Ascending aorta (tissue), 2 donors: ENCODE measurements at regions not wholly inside any gene's neighbourhood (a gene's known extent, or its start where the extent isn't known, plus 50 kb on each side); places are given as distances from the start of the nearest gene placed in this dataset.

Experiments used
- DNase-seq, 2 donors: peaks; one replicate each; pipeline ENCODE4 v3.0.0-alpha.2; 2019; ENCODE audit warnings: low spot score in 2 of 2
- H3K27ac ChIP-seq, 2 donors: fragments of 200-600 bp; sonication (generic); one replicate each; pipeline ENCODE4 v1.5.1; 2016 to 2017; ENCODE audit warnings: mild to moderate bottlenecking in 1 of 2
- H3K27me3 ChIP-seq: fragments of 200-600 bp; sonication (generic); one replicate; pipeline ENCODE4 v1.5.1; 2017
- H3K36me3 ChIP-seq, 2 donors: fragments of 200-600 bp; sonication (generic); one replicate each; pipeline ENCODE4 v1.5.1; 2016
- H3K4me1 ChIP-seq, 2 donors: fragments of 200-600 bp; sonication (generic); one replicate each; pipeline ENCODE4 v1.5.1; 2016 to 2017; ENCODE audit warnings: mild to moderate bottlenecking in 1 of 2
- H3K4me3 ChIP-seq, 2 donors: fragments of 200-600 bp; sonication (generic); one replicate each; pipeline ENCODE4 v1.5.1; 2016 to 2017; ENCODE audit warnings: mild to moderate bottlenecking in 1 of 2
- H3K9me3 ChIP-seq, 2 donors: fragments of 200-600 bp; sonication (generic); one replicate each; pipeline ENCODE4 v1.5.1; 2016
- intact Hi-C: fragments of 100-400 bp; cut with DNase I; formaldehyde crosslinking; loops from one replicate; pipeline ENCODE4 v1.15.1; 2023
- TF ChIP-seq, protein P1 (sequence below), 3 experiments: fragments of 200-600 bp in 2 of 3; fragments of 450-650 bp in 1 of 3; sonication (generic) in 2 of 3; IDR thresholded peaks; one replicate each; pipeline ENCODE4 v1.5.1; 2016 to 2019; ENCODE audit warnings: antibody characterized with exemption in 3 of 3, mild to moderate bottlenecking in 1 of 3, moderate library complexity in 1 of 3

DNA sequence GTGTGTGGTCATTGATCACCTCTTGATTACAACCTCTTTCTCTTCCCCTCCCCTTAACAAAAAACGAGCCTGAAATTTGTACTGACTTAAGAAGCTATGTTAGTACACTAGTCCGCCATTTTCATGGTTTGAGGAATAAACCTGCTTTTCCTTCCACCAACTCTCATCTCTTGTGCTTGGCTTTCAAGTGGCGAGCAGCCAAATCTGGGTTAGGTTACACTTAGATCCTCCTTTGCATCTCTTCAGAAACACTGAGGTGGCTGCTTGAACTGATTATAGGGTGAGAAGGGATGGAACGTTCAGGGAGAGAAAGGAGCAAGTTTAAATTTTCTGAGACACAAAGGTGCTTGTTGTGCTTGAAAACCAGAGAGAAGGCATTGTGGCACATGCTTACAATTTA lies 2171.4 kb downstream of the LRRC4C start:
- Histone ChIP-seq H3K4me3 (no peak overlapping the region), H3K27me3 (no peaks in the 10 kb centered on the region), H3K27ac (no peak overlapping the region), H3K9me3 (no peaks in the 10 kb centered on the region), H3K4me1 (no peaks in the 10 kb centered on the region), H3K36me3 (no peaks in the 10 kb centered on the region)
- intact Hi-C loops: no loop called here
- DNase-seq: no peak
- TF ChIP-seq, protein P1, sequence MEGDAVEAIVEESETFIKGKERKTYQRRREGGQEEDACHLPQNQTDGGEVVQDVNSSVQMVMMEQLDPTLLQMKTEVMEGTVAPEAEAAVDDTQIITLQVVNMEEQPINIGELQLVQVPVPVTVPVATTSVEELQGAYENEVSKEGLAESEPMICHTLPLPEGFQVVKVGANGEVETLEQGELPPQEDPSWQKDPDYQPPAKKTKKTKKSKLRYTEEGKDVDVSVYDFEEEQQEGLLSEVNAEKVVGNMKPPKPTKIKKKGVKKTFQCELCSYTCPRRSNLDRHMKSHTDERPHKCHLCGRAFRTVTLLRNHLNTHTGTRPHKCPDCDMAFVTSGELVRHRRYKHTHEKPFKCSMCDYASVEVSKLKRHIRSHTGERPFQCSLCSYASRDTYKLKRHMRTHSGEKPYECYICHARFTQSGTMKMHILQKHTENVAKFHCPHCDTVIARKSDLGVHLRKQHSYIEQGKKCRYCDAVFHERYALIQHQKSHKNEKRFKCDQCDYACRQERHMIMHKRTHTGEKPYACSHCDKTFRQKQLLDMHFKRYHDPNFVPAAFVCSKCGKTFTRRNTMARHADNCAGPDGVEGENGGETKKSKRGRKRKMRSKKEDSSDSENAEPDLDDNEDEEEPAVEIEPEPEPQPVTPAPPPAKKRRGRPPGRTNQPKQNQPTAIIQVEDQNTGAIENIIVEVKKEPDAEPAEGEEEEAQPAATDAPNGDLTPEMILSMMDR (IDR thresholded peaks at IDR 0.05): no peak

DNA sequence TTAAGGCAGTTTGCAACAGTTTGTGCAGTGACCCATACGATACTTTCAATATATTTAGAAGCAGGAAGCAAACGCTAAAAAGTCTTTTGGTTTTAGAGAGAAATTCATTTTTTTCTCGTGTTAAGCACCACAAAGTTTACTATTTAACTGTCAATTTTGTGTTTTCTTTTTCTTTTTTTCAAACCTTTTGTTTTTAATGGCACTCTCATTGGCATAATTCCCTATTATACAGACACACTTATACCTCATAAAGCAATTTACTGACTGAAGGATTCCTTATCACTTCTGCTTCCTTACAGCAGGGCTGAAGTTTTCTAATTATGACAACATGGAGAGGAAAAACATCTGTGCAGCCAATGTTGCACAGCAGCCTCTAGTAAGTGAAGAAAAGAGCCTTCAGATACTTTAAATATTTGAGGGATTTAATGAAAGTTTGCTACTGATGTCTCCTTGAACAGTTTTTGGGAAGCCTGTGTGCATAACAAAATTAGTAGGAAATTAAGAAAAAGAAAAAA lies 2191.2 kb downstream of the LRRC4C start:
- Histone ChIP-seq H3K36me3 (no peaks in the 10 kb centered on the region), H3K27ac (no peak overlapping the region), H3K4me3 (no peak overlapping the region), H3K9me3 (no peaks in the 10 kb centered on the region), H3K4me1 (no peaks in the 10 kb centered on the region), H3K27me3 (no peaks in the 10 kb centered on the region)
- TF ChIP-seq, protein P1 (IDR thresholded peaks at IDR 0.05): no peak
- intact Hi-C loops: no loop called here
- DNase-seq: no peak

DNA sequence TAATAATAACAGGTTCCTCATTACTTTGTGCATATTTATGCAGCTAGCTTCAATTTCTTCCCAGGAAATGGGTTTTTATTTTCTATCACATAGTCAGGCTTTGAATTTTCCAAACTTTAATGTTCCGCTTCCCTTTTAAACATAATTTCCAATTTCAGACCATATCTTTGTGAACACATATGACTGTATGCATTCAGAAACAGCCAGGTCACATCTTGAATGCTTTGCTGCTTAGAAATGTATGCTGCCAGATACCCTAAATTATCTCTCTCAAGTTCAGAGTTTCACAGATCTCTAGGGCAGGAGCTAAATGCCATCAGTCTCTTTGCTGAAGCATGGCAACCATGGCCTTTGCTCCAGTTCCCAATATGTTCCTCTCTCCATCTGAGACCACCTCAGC lies 2203.8 kb downstream of the LRRC4C start:
- Histone ChIP-seq H3K4me3 (no peak overlapping the region), H3K9me3 (peaks cover 6 to 15% of the 10 kb centered on the region in 2 donors), H3K36me3 (no peaks in the 10 kb centered on the region), H3K4me1 (no peaks in the 10 kb centered on the region), H3K27me3 (no peaks in the 10 kb centered on the region), H3K27ac (no peak overlapping the region)
- DNase-seq: no peak
- intact Hi-C loops: no loop called here
- TF ChIP-seq, protein P1 (IDR thresholded peaks at IDR 0.05): no peak

DNA sequence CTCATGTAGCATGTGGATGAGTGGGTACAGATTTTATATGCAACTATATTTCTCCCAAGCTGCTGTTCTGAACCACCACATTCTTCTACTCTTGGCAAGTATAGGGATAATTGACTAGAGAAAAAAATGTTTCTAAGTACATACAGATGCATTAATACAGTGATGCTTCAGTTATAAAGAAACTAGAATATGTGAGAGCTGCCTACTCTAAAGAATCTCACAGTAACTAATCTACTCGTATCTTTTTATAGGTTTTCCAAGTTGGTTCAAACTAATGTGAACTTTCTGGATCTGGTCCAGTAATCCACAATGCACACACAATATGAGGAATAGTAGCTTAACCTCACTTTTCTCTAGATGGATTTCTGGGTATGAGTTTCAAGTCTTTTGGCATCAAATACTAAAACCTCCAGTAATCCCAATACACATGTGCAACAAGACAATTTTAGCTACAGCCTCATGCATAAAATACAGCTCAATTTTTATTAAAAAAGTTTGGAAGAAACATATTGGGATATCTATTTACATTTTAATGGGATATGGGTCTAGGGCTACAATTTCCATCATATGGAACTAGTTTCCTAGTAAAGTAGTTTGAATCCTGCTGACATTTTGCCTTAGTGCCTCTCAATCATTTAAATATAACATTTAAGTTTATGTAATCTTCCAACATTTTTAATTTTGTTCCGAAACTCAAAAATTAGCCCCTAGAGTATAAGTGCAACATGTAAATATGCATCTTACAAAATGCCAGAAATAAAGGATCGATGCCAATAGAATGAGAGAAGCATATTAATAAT lies 2209.7 kb downstream of the LRRC4C start:
- H3K4me3 ChIP-seq: no peak overlapping the region
- H3K9me3 ChIP-seq: no peaks in the 10 kb centered on the region
- H3K27ac ChIP-seq: no peak overlapping the region
- intact Hi-C loops: no loop called here
- DNase-seq: no peak
- TF ChIP-seq, protein P1 (IDR thresholded peaks at IDR 0.05): no peak
- H3K27me3 ChIP-seq: no peaks in the 10 kb centered on the region
- H3K4me1 ChIP-seq: no peaks in the 10 kb centered on the region
- no peaks in the 10 kb centered on the region for H3K36me3 ChIP-seq

DNA sequence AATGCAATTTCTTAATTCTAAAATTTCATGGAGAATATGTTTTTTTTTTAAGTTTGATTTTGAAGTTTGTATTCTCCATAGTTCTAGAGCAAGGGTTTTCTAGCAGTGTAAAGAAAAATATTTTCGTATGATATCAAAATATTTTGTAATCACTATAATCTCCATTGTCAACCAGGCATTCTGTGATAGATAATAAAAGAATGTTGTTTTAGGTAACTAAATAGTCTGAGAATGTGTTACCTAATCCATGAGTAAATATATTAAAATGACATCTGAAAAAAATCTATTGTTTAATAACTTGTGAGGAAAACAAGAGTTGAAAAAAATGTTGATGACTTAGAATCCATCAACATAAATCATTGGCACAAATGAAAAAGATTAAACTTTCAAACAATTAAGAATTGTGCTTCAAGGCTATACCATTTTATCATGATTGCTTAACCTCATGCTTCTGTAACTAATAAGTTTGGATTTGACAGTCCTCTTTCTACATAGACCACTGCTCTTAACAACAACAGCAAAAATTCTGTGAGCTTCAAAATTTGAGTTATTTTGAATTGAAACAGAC lies 2211.8 kb downstream of the LRRC4C start:
- Histone ChIP-seq H3K4me3 (no peak overlapping the region), H3K27ac (no peak overlapping the region), H3K36me3 (no peaks in the 10 kb centered on the region), H3K4me1 (no peaks in the 10 kb centered on the region), H3K9me3 (no peaks in the 10 kb centered on the region), H3K27me3 (no peaks in the 10 kb centered on the region)
- TF ChIP-seq, protein P1 (IDR thresholded peaks at IDR 0.05): no peak
- no peak for DNase-seq
- intact Hi-C loops: no loop called here
